ENCODE measurements at regions not wholly inside any gene's neighbourhood (a gene's known extent, or its start where the extent isn't known, plus 50 kb on each side); places are given as distances from the start of the nearest gene placed in this dataset.
A peak's percentile ranks its signal among the peaks of the same experiment; 100 is the strongest.

- H3K4me2 ChIP-seq (ENCODE audit: control insufficient read depth, insufficient read depth) = no peak overlapping the region
- H3K27ac ChIP-seq (ENCODE audit: control insufficient read depth, insufficient read depth) = no peak overlapping the region
- H3K9ac ChIP-seq (ENCODE audit: control insufficient read depth, insufficient read depth, low read length) = no peak overlapping the region
- SMC1A ChIA-PET (ENCODE audit: uncharacterized antibody, unreplicated experiment) = interaction anchor here (0.6 to 1.7 kb wide), 22 partner anchors 9 to 653 kb away, joined by 3 to 15 read pairs (median 4); no protein-coding TSS in a partner anchor
- WGBS (ENCODE audit: insufficient coverage, insufficient replicate concordance, low lambda C conversion rate, missing lambda C conversion rate) = 28% methylated on average over 2 of the region's 2 CpGs
- H3K4me1 ChIP-seq (ENCODE audit: control insufficient read depth, insufficient read depth, low read length) = no peaks in the 10 kb centered on the region
- H2AFZ ChIP-seq (ENCODE audit: control insufficient read depth, low read depth, low read length) = no peak overlapping the region
- no peaks in the 10 kb centered on the region for H4K20me1 ChIP-seq (ENCODE audit: control insufficient read depth, insufficient read depth)
- in situ Hi-C loops (cut with MboI) = no loop called here
- H3K4me3 ChIP-seq = no peak overlapping the region
- intact Hi-C loops (cut with micrococcal nuclease; ENCODE audit: unreplicated experiment) = loop anchor here (5.0 to 10.0 kb wide), 2 partner anchors 287 to 316 kb away; no protein-coding TSS in a partner anchor
- no peaks in the 10 kb centered on the region for H3K79me2 ChIP-seq (ENCODE audit: control insufficient read depth, insufficient read depth, low read length)
- POLR2A ChIA-PET = interaction anchor here (0.7 kb wide), 1 partner anchor 1061 kb away, joined by 3 read pairs; no protein-coding TSS in a partner anchor
- RAD21 ChIA-PET (ENCODE audit: unreplicated experiment) = interaction anchor here (0.7 to 1.7 kb wide), 19 partner anchors 9 to 1363 kb away, joined by 3 to 10 read pairs (median 4); no protein-coding TSS in a partner anchor
- no TSS peak for BruUV-seq (replicated peaks)
- CTCF ChIA-PET = interaction anchor here (0.6 to 2.1 kb wide), 40 partner anchors 8 to 1300 kb away, joined by 3 to 12 read pairs (median 4); no protein-coding TSS in a partner anchor
- H3K9me3 ChIP-seq (replicated peaks; ENCODE audit: control insufficient read depth, insufficient read depth, low read length) = no peaks in the 10 kb centered on the region; the same call in 2 of the 3 replicates
- ATAC-seq (peak; percentile 75), DNase-seq (ENCODE audit: low read depth, low spot score) (no peak), FAIRE-seq (no peak)
- H3K36me3 ChIP-seq (ENCODE audit: control insufficient read depth in 2 of 2, insufficient read depth in 2 of 2, low read length in 1 of 2) = no peaks in the 10 kb centered on the region
- H3K27me3 ChIP-seq (replicated peaks in 1 of 2; ENCODE audit: control insufficient read depth in 2 of 2, insufficient read depth in 2 of 2, low read length in 1 of 2) = no peaks in the 10 kb centered on the region
- TF ChIP-seq ESRRA (IDR thresholded peaks at IDR 0.05; ENCODE audit: low read length) (no peak), BCLAF1 (IDR thresholded peaks at IDR 0.05) (no peak), NR2C1 (IDR thresholded peaks at IDR 0.05) (no peak), PAX5 (IDR thresholded peaks at IDR 0.05; ENCODE audit: borderline replicate concordance, low read depth, low read length) (no peak), FOXM1 (IDR thresholded peaks at IDR 0.05; ENCODE audit: low read depth, low read length) (no peak), RFX5 (IDR thresholded peaks at IDR 0.05; ENCODE audit: low read depth, low read length) (no peak), BMI1 (IDR thresholded peaks at IDR 0.05; ENCODE audit: borderline replicate concordance) (no peak), SPI1 (IDR thresholded peaks at IDR 0.05; ENCODE audit: borderline replicate concordance, insufficient read depth, low read depth, low read length) (no peak), ZNF592 (IDR thresholded peaks at IDR 0.05) (0 out of 2 replicates have a peak, but pooled peaks have one; percentile 27), BCL3 (IDR thresholded peaks at IDR 0.05; ENCODE audit: borderline replicate concordance, insufficient read depth, low read depth, low read length, poor library complexity, severe bottlenecking) (no peak), HDAC2 (IDR thresholded peaks at IDR 0.05) (no peak), SP1 (IDR thresholded peaks at IDR 0.05; ENCODE audit: low read depth, low read length) (no peak), HDAC6 (IDR thresholded peaks at IDR 0.05; ENCODE audit: unreplicated experiment) (no peak), SMC3 (IDR thresholded peaks at IDR 0.05; ENCODE audit: borderline replicate concordance, low read length) (peak; percentile 55; the same call in 1 of the 2 replicates)
These were observed 504.9 kb downstream of the DOK5 start for GRCh38 chr20:54980103-54980960.

All from GM12878 (cell line).